ENCODE measurements at regions not wholly inside any gene's neighbourhood (a gene's known extent, or its start where the extent isn't known, plus 50 kb on each side); places are given as distances from the start of the nearest gene placed in this dataset.
"Not testable (repeated sequence)": the region's sequence is repeated elsewhere in the genome, so short reads cannot be mapped to it uniquely, and the experiment has no call there.

- no peak for DNase-seq
Measured at GRCh38 chr11:11220786-11221185, 132.3 kb downstream of the CSNK2A3 start.

- DNase-seq = peak; percentile 65
Measured at GRCh38 chr11:11218629-11218986, 134.4 kb downstream of the CSNK2A3 start.

GRCh38 chr11:11217929-11218628 lies 135.0 kb downstream of the CSNK2A3 start:
- peak; percentile 56 for DNase-seq

- no peak for DNase-seq
Measured at GRCh38 chr11:11217289-11217928, 135.6 kb downstream of the CSNK2A3 start.

GRCh38 chr11:11215944-11216343 lies 137.1 kb downstream of the CSNK2A3 start:
- peak; percentile 26 for DNase-seq

GRCh38 chr11:11215058-11215815 lies 137.8 kb downstream of the CSNK2A3 start:
- DNase-seq = no peak

- no peak for DNase-seq
Measured at GRCh38 chr11:11213117-11213516, 139.9 kb downstream of the CSNK2A3 start.

GRCh38 chr11:11211888-11212287 lies 141.2 kb downstream of the CSNK2A3 start:
- DNase-seq = no peak

GRCh38 chr11:11211186-11211585 lies 141.9 kb downstream of the CSNK2A3 start:
- DNase-seq = no peak

GRCh38 chr11:11210446-11210845 lies 142.6 kb downstream of the CSNK2A3 start:
- no peak for DNase-seq

- DNase-seq = no peak
Measured at GRCh38 chr11:11209967-11210366, 143.1 kb downstream of the CSNK2A3 start.

- no peak for DNase-seq
Measured at GRCh38 chr11:11208994-11209393, 144.1 kb downstream of the CSNK2A3 start.

- peak; percentile 10 for DNase-seq
Measured at GRCh38 chr11:11207428-11207827, 145.6 kb downstream of the CSNK2A3 start.

- DNase-seq = no peak
Measured at GRCh38 chr11:11206484-11206883, 146.6 kb downstream of the CSNK2A3 start.

GRCh38 chr11:11202885-11203284 lies 150.2 kb downstream of the CSNK2A3 start:
- peak; percentile 8 for DNase-seq

GRCh38 chr11:11201302-11201701 lies 151.7 kb downstream of the CSNK2A3 start:
- not testable (repeated sequence) for DNase-seq

GRCh38 chr11:11192541-11192940 lies 160.5 kb downstream of the CSNK2A3 start:
- no peak for DNase-seq

GRCh38 chr11:11189506-11189905 lies 163.5 kb downstream of the CSNK2A3 start:
- no peak for DNase-seq

GRCh38 chr11:11186249-11186648 lies 166.8 kb downstream of the CSNK2A3 start:
- DNase-seq = no peak

GRCh38 chr11:11182261-11182660 lies 170.8 kb downstream of the CSNK2A3 start:
- no peak for DNase-seq

GRCh38 chr11:11178671-11179638 lies 174.1 kb downstream of the CSNK2A3 start:
- DNase-seq = peak; percentile 39

GRCh38 chr11:11177156-11177808 lies 175.8 kb downstream of the CSNK2A3 start:
- peak; percentile 9 for DNase-seq

Measured in DMS53 (cell line).